NT2/D1 (cell line): ENCODE measurements at regions not wholly inside any gene's neighbourhood (a gene's known extent, or its start where the extent isn't known, plus 50 kb on each side); places are given as distances from the start of the nearest gene placed in this dataset.

ENCODE experiments used
- YY1 ChIP-seq: IDR thresholded peaks from 2 replicates; pipeline ENCODE4 v1.6.1; 2011; ENCODE audit not compliant: insufficient read length, insufficient read depth
- ZNF274 ChIP-seq: IDR thresholded peaks from 2 replicates; pipeline ENCODE4 v1.6.1; 2011; ENCODE audit warnings: mild to moderate bottlenecking, low read depth, low read length

- TF ChIP-seq ZNF274 (no peak), YY1 (no peak)
Measured at GRCh38 chr10:3419719-3420495, 247.3 kb upstream of the PITRM1 start.
